ENCODE measurements at regions not wholly inside any gene's neighbourhood (a gene's known extent, or its start where the extent isn't known, plus 50 kb on each side); places are given as distances from the start of the nearest gene placed in this dataset.
A peak's percentile ranks its signal among the peaks of the same experiment; 100 is the strongest.

DNA sequence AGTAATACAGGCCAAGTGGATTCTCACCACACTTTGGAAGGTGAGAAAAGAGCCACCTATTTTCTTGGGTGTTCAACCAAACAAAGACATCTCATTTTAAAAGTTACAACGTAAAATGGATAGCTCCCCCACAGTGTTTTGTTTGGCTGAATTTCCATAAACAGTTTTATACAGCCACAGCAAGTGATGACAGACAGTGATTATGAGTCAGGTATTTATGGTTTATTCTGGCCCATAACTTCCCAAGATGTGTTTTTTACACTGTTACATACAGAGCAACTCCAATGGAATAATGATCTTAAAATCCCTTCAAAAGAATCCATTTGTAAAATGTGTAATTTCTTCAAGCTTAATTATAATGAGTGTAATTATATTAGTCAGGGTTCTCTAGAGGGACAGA, 421.3 kb downstream of the TLE1 start:
- Histone ChIP-seq H3K36me3 (no peaks in the 10 kb centered on the region), H3K4me3 (no peak overlapping the region), H3K9me3 (no peaks in the 10 kb centered on the region), H3K4me1 (no peaks in the 10 kb centered on the region), H3K27me3 (no peaks in the 10 kb centered on the region), H3K27ac (no peak overlapping the region)
- ATAC-seq: no peak
- WGBS, 2 donors (ENCODE audit: low coverage in 1 of 2): 13 to 21% methylated on average over 1 of the region's 1 CpG
- TF ChIP-seq CTCF (IDR thresholded peaks at IDR 0.05) (no peak), POLR2A (IDR thresholded peaks at IDR 0.05) (no peak), POLR2AphosphoS5 (IDR thresholded peaks at IDR 0.05) (no peak), EP300 (IDR thresholded peaks at IDR 0.05) (no peak)

DNA sequence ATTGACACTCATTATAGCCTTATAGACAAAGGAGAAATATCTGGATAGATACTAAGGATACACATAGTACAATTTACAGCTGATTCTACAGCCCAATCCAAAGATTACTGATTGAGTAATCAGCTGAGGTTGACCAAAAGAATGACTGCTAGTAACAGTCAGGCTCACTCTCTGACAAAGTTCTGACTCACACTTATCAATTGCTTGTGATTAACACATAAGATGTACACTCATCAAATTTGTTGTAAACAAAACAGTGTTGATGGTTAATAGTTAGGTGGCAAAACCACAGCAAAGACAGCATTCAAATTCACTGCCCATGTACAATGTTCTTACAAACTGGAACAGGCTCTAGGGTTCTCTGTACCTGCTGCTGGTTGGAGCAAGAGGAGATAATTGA, 422.7 kb downstream of the TLE1 start:
- no peak for TF ChIP-seq POLR2AphosphoS5 (IDR thresholded peaks at IDR 0.05)
- no peak for TF ChIP-seq CTCF (IDR thresholded peaks at IDR 0.05)
- no peak for TF ChIP-seq EP300 (IDR thresholded peaks at IDR 0.05)
- TF ChIP-seq POLR2A (IDR thresholded peaks at IDR 0.05): no peak

DNA sequence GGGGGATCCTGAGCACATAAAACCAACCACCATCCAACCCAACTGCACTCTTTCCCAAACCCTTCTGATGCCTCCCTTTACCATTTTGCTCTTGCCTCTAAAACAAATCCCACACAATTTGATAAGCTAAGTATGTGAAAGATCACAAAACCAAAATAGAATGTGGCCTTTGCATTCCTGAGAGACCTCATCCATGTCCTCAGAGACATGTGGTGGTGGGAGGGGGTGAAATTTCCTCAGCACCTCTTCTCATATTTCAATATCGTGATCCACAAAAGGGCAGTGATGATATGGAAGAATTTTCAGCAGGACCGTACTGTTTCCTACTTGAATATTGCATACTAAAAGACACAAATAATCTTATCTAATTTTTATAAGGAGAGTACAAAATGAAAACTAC, 423.3 kb downstream of the TLE1 start:
- H3K27me3 ChIP-seq: no peaks in the 10 kb centered on the region
- WGBS, 2 donors (ENCODE audit: low coverage in 1 of 2): 100% methylated on average over 2 of the region's 2 CpGs
- TF ChIP-seq EP300 (IDR thresholded peaks at IDR 0.05) (no peak), POLR2AphosphoS5 (IDR thresholded peaks at IDR 0.05) (no peak), POLR2A (IDR thresholded peaks at IDR 0.05) (no peak), CTCF (IDR thresholded peaks at IDR 0.05) (no peak)
- H3K9me3 ChIP-seq: peaks cover 0 to 11% (median 0%) of the 10 kb centered on the region in 3 donors
- H3K4me3 ChIP-seq: no peak overlapping the region
- H3K27ac ChIP-seq: no peak overlapping the region
- H3K4me1 ChIP-seq: no peaks in the 10 kb centered on the region
- no peak for ATAC-seq
- no peaks in the 10 kb centered on the region for H3K36me3 ChIP-seq

More for the DNA sequence above, 422.7 kb downstream of the TLE1 start:
- Histone ChIP-seq H3K36me3 (no peaks in the 10 kb centered on the region), H3K4me3 (no peak overlapping the region), H3K9me3 (peaks cover 0 to 5% (median 0%) of the 10 kb centered on the region in 3 donors), H3K4me1 (no peaks in the 10 kb centered on the region), H3K27ac (no peak overlapping the region), H3K27me3 (no peaks in the 10 kb centered on the region)
- ATAC-seq: no peak

DNA sequence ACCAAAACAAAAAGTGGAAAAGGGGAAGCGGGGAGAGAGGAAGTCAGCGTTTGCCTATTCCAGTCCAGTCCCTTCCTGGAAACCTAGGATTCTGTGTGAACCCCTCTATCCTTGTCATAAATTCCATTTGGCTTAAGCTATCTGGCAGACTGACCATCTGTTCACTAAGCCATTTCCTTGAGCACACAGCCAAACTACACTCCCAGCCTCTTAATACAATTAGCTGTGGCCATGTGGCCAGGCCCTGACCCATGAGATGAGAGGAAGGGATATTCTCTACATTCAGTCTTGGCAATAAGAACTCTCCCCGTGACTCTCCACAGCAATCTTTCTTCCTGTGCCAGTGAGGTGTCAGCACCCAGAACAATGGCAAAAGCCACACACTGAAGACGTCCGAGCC, 424.8 kb downstream of the TLE1 start:
- H3K4me1 ChIP-seq: no peaks in the 10 kb centered on the region
- H3K9me3 ChIP-seq: peaks cover 0 to 11% (median 0%) of the 10 kb centered on the region in 3 donors
- no peak for TF ChIP-seq POLR2A (IDR thresholded peaks at IDR 0.05)
- no peak for TF ChIP-seq CTCF (IDR thresholded peaks at IDR 0.05)
- no peak for TF ChIP-seq POLR2AphosphoS5 (IDR thresholded peaks at IDR 0.05)
- TF ChIP-seq EP300 (IDR thresholded peaks at IDR 0.05): no peak
- H3K36me3 ChIP-seq: no peaks in the 10 kb centered on the region
- H3K27ac ChIP-seq: no peak overlapping the region
- peak; percentile 36 for ATAC-seq
- H3K27me3 ChIP-seq: no peaks in the 10 kb centered on the region
- 43 to 59% methylated on average over 2 to 4 of the region's 5 CpGs for WGBS, 2 donors (ENCODE audit: low coverage in 1 of 2)
- H3K4me3 ChIP-seq: no peak overlapping the region

DNA sequence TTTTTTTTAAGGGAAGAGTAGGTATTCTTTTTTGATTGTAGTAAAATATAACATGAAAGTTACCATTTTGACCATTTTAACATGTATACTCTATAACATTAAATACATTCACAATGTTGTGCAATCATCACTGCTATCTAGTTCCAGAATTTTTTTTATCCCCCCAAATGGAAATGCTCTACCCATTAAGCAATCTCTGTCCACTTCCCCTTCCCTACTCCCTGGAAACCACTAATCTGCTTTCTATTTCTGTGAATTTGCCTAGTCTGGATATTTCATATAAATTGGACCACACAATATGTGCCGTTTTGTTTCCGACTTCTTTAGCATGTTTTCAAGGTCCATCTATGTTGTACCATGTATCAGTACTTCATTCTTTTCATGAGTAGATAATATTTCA, 429.5 kb downstream of the TLE1 start:
- Histone ChIP-seq H3K4me3 (no peak overlapping the region), H3K4me1 (no peaks in the 10 kb centered on the region), H3K27ac (no peak overlapping the region), H3K27me3 (no peaks in the 10 kb centered on the region), H3K9me3 (peaks cover 0 to 11% (median 0%) of the 10 kb centered on the region in 3 donors), H3K36me3 (no peaks in the 10 kb centered on the region)
- ATAC-seq: no peak
- no peak for TF ChIP-seq CTCF (IDR thresholded peaks at IDR 0.05)
- no peak for TF ChIP-seq POLR2AphosphoS5 (IDR thresholded peaks at IDR 0.05)
- TF ChIP-seq EP300 (IDR thresholded peaks at IDR 0.05): no peak
- no peak for TF ChIP-seq POLR2A (IDR thresholded peaks at IDR 0.05)
- whole genome bisulfite sequencing, 2 donors (ENCODE audit: low coverage in 1 of 2): 82 to 100% methylated on average over 2 of the region's 2 CpGs
